ENCODE measurements at regions not wholly inside any gene's neighbourhood (a gene's known extent, or its start where the extent isn't known, plus 50 kb on each side); places are given as distances from the start of the nearest gene placed in this dataset.

DNA sequence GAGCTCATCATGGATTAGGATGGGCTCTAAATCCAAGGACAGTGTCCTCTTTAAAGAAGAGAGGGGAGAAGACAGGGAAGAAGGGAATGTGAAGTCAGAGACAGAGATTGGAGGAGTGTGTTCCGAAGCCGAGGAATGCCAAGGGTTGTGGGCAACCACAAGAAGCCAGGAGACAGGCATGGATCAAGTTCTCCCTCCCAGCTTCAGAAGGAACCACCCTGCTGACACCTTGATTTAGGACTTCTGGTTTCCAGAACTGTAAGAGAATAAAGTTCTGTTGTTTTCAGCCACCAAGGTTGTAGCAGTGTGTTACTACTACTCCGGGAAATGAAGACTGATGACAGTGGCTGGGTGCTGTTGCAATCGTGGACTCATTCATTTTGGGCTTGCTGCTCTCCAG is 120.1 kb downstream of the RPS12 start:
- DNase-seq (ENCODE audit: insufficient read length, low spot score) (no peak), FAIRE-seq (no peak)

DNA sequence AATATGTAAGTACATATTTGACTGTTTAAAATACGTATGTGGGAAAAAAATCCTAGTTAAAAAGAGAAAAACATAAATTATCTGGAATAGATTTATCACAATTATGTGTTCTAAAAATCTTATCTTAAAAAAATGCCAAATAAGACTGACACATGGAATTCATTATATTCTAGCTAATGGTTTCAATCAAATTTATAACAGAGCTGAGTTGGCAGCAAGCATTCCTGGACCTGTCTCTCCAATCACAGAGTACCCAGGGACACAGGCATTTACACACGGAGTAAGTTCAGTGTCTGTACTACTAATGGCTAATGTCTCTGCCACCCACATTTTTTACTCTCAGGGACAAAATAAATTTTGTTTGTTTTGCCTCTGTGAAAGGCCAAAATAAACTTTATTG is 122.3 kb downstream of the RPS12 start:
- no peak for FAIRE-seq
- no peak for DNase-seq (ENCODE audit: insufficient read length, low spot score)

DNA sequence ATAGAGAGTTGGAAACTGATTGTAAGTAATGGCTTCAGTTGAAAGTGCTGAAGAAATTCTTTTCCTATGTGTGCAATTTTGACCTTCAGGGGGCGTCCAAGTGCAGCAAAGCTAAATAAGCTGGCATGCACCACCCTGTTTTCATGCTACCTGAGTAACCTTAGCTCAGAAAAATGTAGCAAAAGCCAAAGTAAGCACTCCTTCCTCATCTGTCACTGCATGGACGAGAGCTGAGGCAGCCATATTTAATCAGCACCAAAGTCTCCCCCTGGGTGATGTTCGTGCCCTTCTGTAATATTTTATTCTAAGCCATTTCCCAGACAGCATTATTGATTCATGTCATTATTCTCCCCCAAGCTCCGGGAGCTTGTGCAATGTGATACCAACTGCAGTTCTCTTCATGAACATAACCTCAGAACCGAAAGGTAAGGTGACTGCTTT is 123.1 kb downstream of the RPS12 start:
- FAIRE-seq, result no peak
- DNase-seq (ENCODE audit: insufficient read length, low spot score), result peak; percentile 34

DNA sequence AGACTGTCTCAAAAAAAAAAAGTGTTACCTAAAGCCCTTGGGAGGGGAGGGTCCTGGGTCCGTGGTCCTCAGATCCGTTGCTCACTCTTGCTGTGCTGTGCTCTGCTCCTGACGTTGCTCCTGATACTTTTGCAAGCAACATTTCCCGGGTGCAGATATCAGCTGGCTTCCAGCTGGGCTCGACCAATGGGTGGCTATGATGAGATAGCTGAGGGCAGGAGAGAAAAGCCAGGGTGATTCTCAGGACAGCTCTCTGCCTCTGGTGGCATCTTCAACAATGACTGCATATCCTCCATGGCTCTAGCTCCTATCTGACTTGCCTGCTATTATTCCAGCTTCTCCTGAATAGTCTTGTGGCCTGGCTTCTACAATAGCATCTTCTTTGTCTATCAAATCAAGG is 134.5 kb downstream of the RPS12 start:
- no peak for FAIRE-seq
- no peak for DNase-seq (ENCODE audit: insufficient read length, low spot score)

DNA sequence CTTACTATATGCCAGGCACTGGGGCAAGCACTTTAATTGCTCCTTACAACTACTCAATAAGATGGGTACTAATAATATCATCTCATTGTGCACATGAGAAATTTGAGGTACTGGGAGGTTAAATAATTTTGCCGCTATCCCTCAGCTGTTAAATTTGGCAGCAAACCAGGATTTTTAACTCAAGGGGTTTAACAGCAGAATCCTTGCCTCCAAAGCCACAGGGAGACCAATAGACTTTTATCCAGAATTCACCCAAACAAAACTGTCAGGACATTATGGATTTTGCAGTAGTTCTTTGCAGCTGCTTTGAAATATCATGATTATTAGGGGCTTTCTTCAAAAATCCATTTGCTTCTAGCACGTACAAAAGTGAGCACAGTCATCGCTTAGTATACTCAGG is 136.2 kb downstream of the RPS12 start:
- no peak for FAIRE-seq
- no peak for DNase-seq (ENCODE audit: insufficient read length, low spot score)

DNA sequence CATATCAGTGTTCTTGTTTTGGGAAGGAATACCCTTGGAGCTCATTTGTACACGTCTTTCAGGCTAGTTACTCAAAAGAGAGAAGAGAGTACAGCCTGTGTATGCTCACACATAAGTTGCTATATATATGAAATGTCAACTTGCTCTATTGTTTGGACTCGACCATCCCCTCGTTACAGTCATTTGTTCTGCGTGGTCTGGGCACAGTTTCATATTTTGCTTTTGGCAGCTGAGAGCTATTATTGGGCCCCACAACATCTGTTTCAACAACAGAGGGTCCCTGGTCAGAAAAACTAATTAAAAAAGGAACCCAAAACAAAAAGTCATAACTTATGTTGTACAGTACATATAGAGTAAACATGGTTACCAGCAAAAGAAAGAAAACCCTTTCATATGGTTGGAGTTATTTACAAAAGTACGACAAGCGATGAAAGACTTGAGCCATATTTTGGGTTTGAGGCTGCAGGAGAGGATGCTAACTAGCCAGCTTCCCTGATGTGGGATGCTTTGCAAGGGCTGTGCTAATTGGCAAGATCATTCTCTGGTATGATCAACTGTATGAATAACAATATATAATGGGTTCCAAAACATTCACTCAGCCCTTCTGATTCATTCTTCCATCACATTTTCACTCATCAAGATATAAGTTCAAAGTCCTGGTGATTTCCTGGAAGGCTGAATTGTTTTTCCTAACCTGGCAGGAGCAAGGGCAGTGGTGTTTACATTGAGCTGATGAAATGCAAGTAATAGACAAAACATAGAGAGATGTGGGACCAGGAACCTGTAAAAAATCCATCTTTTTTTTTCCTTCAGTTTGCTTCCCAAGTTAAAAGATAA is 137.9 kb downstream of the RPS12 start:
- no peak for DNase-seq (ENCODE audit: insufficient read length, low spot score)
- FAIRE-seq, result no peak

DNA sequence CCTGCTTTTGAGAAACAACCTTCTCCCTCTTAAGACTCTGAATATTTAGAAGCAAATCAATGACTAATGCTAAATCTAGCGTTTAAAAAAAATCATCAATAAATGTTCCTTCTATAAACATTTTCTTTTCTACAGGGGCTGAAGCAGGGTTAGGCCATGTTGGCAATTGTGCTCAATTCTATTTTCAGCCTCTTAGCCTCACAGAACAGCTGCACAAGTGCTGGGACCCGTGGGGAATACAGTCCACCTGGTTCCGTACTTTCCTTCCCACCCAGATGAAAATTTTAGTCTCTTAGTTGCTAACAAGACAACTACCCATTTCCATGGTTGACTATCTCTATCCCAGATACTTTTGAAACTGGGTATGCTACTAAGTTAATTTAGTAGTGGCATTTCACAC is 138.6 kb downstream of the RPS12 start:
- FAIRE-seq (no peak), DNase-seq (ENCODE audit: insufficient read length, low spot score) (no peak)

DNA sequence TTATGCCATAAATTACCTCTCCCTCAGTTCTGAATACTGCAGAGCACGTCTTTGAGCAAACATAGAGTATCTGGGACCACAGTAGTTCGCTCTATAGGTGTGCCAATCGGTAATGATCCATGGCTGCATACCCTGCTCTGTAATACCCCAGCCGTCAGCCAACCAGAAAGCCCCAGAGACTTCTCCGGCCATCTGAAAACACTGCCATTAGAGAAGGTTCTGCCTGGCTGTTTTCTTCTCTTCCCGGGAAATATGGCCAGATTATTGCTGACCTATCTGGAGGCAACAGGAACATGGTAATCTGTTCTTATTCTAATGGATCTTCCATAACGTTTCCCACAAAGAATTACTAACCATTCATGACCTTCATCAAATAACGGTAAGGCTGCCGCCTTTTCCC is 139.9 kb downstream of the RPS12 start:
- FAIRE-seq (no peak), DNase-seq (ENCODE audit: insufficient read length, low spot score) (no peak)

DNA sequence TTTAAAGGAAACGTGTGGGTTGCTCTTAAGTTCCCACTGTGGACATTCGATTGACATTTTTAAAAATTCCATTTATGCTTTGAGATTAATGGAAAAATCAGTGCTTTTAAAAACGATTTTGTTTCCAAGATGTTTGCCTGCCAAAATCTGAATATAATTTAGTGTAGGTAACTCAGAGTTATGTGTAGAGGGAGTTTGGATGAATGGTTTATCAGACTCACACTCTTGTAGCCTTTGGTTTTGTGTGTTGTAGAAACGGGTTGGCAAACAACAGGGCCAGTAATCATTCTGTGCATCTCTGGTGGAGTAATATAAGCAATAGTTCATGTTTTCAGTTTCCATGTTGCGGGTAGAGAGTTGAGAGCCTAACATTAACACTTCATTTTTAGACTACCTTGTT is 140.6 kb downstream of the RPS12 start:
- FAIRE-seq (no peak), DNase-seq (ENCODE audit: insufficient read length, low spot score) (no peak)

DNA sequence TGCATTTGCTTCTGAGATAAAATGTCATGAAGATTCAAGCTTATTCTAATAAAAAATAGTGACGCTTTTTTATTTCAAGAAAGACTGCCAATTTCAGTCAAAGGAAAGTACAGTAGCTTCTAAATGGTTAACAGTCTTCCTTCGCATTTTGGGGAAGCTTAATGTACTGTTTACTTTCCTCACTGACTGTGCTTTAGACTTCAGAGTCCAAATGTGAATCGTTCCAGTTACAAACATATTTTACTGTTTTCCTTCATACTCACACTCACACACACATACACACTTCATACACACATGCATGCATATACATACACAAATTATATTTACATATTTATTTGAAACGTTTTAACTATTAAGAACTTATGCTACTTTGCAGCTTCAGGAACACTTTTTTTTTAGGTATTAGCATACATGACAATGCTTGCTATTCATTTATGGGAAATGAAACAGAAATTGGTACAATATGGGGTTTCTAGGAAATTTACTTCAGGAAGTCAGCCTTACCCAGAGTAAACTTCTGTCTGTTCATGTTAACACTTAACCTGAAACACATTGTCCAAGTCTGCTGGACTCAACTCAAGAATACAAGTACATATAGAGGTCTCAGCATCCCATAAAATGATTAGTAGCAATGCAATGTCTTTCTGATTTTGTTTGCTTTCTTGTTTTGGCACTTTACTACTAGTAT is 145.4 kb downstream of the RPS12 start:
- no peak for FAIRE-seq
- DNase-seq (ENCODE audit: insufficient read length, low spot score), result no peak

DNA sequence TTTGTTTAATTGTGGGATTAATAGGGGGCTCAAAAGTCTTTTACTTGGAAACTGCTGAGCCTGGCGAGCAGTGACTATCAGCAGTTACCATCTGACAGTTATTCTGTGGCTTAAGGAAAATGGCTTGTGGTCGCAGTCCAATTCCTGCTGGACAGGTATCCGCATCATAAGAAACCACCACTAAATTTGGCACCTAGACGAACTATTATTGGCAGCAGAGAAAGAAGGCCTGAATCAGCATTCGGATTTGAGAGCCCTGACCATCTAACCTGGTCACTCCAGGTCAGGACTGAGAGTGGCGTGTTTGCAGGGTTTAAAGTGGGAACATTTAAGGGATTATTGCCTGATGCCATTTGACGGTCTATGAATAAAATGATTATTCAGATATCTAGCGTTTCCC is 146.4 kb downstream of the RPS12 start:
- no peak for FAIRE-seq
- DNase-seq (ENCODE audit: insufficient read length, low spot score), result no peak

DNA sequence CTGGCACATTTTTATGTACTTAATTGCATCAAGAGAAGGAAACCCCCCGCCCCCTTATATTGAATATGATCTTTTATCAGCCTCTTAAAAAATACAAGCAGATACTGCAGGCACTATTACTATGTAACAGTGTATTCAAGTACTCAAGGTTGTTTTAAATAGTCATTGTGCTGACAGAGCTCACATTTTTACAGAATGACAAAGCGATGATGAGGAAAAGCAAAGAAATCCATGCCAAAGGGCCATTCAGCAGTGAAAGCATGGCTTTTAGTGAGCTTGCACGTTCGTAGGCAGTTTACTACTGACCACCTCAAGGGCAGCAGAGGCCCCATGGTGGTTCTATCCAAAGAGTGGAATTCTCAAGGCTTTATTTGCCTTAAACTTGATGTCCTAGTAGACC is 146.8 kb downstream of the RPS12 start:
- DNase-seq (ENCODE audit: insufficient read length, low spot score) (no peak), FAIRE-seq (no peak)

DNA sequence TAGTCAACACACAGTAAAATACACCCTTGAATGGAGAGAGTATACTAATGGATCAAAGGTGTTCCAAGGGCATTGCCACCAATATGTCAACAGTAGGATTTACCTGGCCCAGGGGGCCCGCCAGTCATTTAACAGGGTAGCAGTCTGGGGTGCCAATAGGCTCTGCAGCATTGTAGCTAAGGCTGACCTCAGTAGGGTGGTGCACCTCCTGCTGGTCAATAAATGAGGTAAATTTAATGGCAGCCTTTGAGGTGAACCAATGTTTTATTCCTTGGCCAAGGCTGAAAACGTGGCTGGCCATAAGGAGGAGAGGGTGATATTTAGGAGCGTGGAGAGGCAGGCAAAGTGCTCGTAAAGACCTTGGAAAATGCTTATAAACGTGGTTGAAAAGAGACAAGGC is 147.2 kb downstream of the RPS12 start:
- DNase-seq (ENCODE audit: insufficient read length, low spot score) (no peak), FAIRE-seq (no peak)

DNA sequence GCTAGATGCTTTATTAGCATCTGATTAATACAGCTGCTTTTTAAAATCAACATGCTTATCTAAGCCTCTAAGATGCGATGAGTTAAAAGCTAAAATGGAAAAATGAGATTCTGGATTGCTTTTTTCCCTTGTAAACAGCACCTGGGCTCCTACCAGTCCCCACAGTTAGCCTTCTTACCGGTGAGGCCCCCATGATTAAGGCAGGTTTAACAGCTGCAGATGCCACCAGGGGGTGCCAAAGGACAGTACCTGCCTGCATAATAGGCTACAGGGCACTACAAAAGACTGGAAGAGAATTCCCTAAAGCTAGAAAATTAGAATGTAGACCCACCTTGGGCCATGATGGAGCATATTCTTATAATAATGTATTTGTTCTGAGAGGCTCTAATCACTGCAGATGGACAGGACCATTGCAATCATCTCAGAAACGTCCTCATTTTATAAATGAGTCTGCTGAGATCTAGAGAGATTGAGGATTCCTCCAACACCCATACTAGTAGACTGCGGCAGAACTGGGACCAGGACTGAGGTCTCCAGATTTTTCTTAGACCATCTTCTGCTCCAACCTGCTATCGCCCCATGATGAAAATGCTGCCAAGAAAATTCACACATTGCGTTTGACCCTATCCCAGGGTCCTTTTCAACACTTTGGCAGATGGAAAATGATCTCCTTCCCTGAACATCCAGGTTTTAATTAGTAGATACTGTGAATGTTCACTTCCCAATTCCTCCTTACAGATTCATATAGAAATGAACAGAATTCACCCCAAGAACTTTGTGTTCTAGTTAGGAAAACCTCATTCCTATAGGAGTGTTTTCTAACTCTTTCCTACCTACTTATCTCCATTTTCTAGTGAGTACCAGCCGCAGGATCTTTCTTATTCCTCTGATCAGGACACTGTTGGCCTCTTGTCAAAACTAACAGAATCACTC is 148.8 kb downstream of the RPS12 start:
- DNase-seq (ENCODE audit: insufficient read length, low spot score), result peak; percentile 34
- FAIRE-seq, result no peak

DNA sequence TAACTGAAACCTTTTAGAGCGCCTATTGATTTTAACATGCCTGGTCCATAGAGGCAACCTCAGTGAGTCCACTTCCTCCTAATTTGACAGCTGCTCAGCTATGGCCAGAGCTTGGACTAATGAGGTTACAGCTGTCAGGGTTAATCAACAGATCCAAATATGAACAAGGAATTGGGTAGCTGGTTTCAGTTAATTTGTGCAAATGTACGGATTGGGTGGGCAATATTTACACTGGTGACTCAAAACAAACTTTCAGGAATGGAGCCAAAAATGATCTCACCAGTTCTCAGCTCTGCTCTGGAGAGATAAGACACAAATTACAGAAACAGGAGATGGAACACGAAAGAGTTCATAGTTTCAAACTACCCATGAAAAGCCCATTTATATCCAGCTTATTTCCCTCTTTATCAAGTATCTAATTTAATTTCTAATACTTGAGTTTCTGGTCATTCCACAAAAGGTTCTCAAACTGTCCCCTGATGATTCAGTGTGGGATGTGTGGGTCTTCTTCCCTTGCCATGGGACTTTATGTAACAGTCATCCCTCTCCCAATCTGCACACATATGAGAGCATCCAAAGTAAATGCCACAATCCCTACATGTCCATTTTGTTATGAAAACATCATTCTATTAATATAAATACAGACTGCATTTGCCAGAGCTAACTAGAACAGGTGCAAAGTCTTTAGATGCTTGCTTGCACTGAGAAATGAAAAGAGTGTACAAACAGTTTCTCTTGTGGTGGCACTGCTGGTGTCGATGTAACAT is 149.9 kb downstream of the RPS12 start:
- FAIRE-seq, result no peak
- no peak for DNase-seq (ENCODE audit: insufficient read length, low spot score)

DNA sequence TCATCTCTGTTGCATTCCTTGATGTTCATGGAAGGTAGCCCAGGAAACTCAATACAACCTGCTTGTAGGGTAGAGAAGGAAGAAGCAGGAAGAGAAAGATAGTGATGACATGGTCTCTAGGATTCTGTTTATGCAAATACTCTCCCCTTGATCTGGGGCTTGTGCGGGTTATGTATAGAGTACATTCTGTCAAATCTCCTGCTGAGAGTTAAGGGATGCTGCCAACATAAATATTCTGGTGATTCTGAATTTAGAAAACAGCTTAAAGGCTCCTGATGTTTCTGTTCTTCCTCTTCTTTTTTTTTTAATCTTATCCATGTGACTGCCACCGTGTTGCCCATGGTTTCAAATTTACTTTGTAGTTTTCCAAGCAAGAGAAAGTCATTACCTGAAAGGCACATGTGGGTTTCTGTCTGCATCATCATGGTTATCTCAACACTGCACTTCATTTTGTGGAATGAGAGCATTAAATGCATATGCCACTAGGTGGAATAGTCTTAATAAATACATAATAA is 150.6 kb downstream of the RPS12 start:
- DNase-seq (ENCODE audit: insufficient read length, low spot score) (no peak), FAIRE-seq (no peak)

DNA sequence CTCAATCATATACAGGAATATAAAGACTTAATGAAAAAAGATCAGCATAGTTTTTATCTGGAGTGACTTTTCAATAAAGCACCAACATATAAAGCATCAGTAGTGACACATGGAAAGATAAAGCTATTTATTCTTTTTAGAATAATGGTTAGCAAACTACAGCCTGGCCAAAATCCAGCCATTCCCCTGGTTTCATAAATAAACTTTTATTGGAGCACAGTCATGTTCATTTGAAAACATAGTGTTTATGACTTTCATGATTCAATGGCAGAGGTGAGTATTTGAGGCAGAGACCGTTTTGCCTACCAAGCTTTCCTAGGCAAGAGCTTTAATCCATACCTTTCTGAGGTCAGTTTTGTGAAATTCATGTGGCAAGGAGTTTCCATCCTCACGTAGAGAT is 153.5 kb downstream of the RPS12 start:
- DNase-seq (ENCODE audit: insufficient read length, low spot score) (no peak), FAIRE-seq (no peak)

DNA sequence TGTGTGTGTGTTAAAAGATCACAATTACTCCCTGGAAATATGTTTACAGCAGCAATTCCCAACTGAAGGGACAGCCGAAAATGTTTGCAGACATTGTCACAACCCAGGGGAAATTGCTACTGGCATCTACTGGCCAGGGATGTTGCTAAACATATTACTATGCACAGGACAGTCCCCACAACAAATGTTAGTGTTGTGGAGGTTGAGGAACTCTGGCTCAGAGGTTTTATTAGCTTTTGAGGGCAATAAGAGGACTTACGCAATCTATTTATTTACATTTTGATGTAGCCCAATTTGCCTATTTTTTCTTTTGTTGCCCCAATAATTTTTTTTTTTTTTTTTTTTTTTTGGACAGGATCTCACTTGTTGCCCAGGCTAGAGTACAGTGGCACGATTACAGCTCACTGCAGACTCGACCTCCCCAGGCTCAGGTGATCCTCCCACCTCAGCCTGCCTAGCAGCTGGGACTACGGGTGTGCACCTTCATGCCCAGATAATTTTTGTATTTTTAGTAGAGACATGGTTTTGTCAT is 154.1 kb downstream of the RPS12 start:
- DNase-seq (ENCODE audit: insufficient read length, low spot score) (no peak), FAIRE-seq (no peak)

DNA sequence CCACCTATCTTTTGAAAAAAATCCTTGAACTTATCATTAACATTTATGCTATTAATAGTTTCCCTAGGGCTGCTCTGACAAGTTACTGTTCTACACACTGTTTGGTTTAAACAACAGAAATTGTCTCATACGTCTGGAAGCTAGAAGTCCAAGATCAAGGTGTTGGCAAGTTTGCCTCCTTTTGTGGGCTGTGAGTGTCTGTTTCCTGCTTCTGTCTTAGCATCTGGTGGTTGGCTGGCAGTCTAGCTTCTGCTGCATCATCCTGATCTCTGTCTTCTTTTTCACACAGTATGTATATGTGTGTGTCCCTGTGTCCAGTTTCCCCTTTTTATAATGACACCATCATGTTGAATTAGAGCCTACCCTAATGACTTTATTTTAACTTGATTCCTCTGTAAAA is 154.8 kb downstream of the RPS12 start:
- FAIRE-seq, result no peak
- no peak for DNase-seq (ENCODE audit: insufficient read length, low spot score)

DNA sequence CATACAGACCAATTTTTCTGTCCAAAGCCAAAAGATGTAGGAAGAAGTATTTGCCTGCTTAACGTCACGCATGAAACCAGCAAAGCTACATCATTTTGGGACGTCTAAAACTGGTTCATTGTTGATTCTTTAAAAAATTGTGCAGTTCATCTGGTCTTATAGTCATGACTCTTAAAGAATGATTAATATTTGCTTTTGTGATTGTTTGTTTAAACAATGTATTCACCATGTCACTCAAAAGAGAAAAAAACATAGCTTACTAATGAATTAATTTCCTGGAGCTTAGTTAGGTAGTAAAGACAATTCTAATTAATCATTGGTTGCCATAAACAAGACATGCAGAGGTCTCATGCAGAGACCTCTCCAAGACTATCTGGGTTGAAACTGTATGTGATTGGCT is 157.3 kb downstream of the RPS12 start:
- FAIRE-seq, result no peak
- DNase-seq (ENCODE audit: insufficient read length, low spot score), result no peak

All from HTR-8/SVneo (cell line).